Adrenal gland (tissue), 5 donors: ENCODE measurements at regions not wholly inside any gene's neighbourhood (a gene's known extent, or its start where the extent isn't known, plus 50 kb on each side); places are given as distances from the start of the nearest gene placed in this dataset.

Source experiments
- POLR2A ChIP-seq, 2 donors: fragments of 450-650 bp; IDR thresholded peaks; one replicate each; pipeline ENCODE4 v1.6.1; 2017; ENCODE audit warnings: antibody characterized with exemption in 2 of 2, mild to moderate bottlenecking in 2 of 2, moderate library complexity in 1 of 2
- TF ChIP-seq, protein P1 (sequence below), 6 experiments: fragments of 450-650 bp in 4 of 6; fragments of 200-600 bp in 2 of 6; sonication (generic) in 1 of 6; IDR thresholded peaks; 1 replicate in 5 of 6; 2 replicates in 1 of 6; pipeline versions ENCODE4 v1.5.1 to v1.8.0; 2016 to 2021; ENCODE audit warnings: antibody characterized with exemption in 6 of 6, mild to moderate bottlenecking in 2 of 6, moderate library complexity in 1 of 6
- donor health status: DM: no; HTN: no; CAD: no.

DNA sequence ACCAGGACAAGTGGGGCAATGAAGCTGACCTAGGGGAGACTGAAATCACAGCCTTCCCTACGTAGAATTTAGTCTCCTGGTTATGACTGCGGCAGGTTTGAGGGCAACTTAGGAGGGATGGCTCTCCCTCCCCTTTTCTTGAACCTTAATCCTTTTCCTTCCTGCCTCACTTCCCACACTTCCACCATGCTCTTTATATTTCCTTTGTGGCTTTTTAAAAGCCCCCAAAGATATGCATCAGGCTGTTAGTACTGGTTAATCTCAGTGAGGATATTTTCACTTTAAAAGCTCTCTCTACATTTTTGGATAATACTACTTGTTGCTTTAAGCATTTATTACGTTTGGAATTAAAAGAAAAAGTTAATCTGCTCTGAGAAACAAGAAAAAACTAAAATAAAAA lies 339.2 kb downstream of the SOX2 start:
- TF ChIP-seq, protein P1, sequence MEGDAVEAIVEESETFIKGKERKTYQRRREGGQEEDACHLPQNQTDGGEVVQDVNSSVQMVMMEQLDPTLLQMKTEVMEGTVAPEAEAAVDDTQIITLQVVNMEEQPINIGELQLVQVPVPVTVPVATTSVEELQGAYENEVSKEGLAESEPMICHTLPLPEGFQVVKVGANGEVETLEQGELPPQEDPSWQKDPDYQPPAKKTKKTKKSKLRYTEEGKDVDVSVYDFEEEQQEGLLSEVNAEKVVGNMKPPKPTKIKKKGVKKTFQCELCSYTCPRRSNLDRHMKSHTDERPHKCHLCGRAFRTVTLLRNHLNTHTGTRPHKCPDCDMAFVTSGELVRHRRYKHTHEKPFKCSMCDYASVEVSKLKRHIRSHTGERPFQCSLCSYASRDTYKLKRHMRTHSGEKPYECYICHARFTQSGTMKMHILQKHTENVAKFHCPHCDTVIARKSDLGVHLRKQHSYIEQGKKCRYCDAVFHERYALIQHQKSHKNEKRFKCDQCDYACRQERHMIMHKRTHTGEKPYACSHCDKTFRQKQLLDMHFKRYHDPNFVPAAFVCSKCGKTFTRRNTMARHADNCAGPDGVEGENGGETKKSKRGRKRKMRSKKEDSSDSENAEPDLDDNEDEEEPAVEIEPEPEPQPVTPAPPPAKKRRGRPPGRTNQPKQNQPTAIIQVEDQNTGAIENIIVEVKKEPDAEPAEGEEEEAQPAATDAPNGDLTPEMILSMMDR (IDR thresholded peaks at IDR 0.05) = no peak
- no peak for TF ChIP-seq POLR2A (IDR thresholded peaks at IDR 0.05)
